GM18511 (cell line): ENCODE measurements at regions not wholly inside any gene's neighbourhood (a gene's known extent, or its start where the extent isn't known, plus 50 kb on each side); places are given as distances from the start of the nearest gene placed in this dataset.

Experiments
- ATAC-seq: cut with Tn5 transposase; IDR thresholded peaks from one replicate; pipeline ENCODE4 v1.9.1; 2021; ENCODE audit warnings: mild to moderate bottlenecking, moderate library complexity; ENCODE audit not compliant: unreplicated experiment

- ATAC-seq, result no peak
Observed at GRCh38 chr16:49009204-49009603, 272.4 kb downstream of the CBLN1 start.

- no peak for ATAC-seq
Observed at GRCh38 chr16:49003992-49004391, 277.6 kb downstream of the CBLN1 start.

- no peak for ATAC-seq
Observed at GRCh38 chr16:49003022-49003421, 278.6 kb downstream of the CBLN1 start.

GRCh38 chr16:49000594-49000993, 281.0 kb downstream of the CBLN1 start:
- ATAC-seq, result no peak

GRCh38 chr16:48999508-48999907, 282.1 kb downstream of the CBLN1 start:
- ATAC-seq, result no peak

GRCh38 chr16:48999044-48999443, 282.6 kb downstream of the CBLN1 start:
- no peak for ATAC-seq

- no peak for ATAC-seq
Observed at GRCh38 chr16:48997946-48998345, 283.7 kb downstream of the CBLN1 start.

- ATAC-seq, result no peak
Observed at GRCh38 chr16:48997081-48997615, 284.5 kb downstream of the CBLN1 start.

GRCh38 chr16:48978501-48978900, 303.1 kb downstream of the CBLN1 start:
- ATAC-seq, result no peak

- ATAC-seq, result no peak
Observed at GRCh38 chr16:48972236-48972635, 309.4 kb downstream of the CBLN1 start.

- no peak for ATAC-seq
Observed at GRCh38 chr16:48971571-48972077, 310.0 kb downstream of the CBLN1 start.

GRCh38 chr16:48970216-48970615, 311.4 kb downstream of the CBLN1 start:
- no peak for ATAC-seq

- no peak for ATAC-seq
Observed at GRCh38 chr16:48969611-48970010, 312.0 kb downstream of the CBLN1 start.

GRCh38 chr16:48965386-48965785, 316.3 kb downstream of the CBLN1 start:
- ATAC-seq, result no peak

GRCh38 chr16:48963901-48964615, 317.6 kb downstream of the CBLN1 start:
- no peak for ATAC-seq

- ATAC-seq, result no peak
Observed at GRCh38 chr16:48963306-48963705, 318.3 kb downstream of the CBLN1 start.

GRCh38 chr16:48961546-48961945, 320.1 kb downstream of the CBLN1 start:
- ATAC-seq, result no peak

- no peak for ATAC-seq
Observed at GRCh38 chr16:48960830-48961229, 320.8 kb downstream of the CBLN1 start.

GRCh38 chr16:48959747-48960146, 321.9 kb downstream of the CBLN1 start:
- no peak for ATAC-seq

- ATAC-seq, result no peak
Observed at GRCh38 chr16:48959204-48959603, 322.4 kb downstream of the CBLN1 start.

- ATAC-seq, result no peak
Observed at GRCh38 chr16:48958681-48959080, 323.0 kb downstream of the CBLN1 start.

- ATAC-seq, result no peak
Observed at GRCh38 chr16:48956620-48957019, 325.0 kb downstream of the CBLN1 start.

GRCh38 chr16:48955837-48956236, 325.8 kb downstream of the CBLN1 start:
- no peak for ATAC-seq
